Activated T-helper 17 cell treated with anti-CD3 and anti-CD28 coated beads, Interleukin-2, amount 50 U/mL, for 72 hours (primary cell): ENCODE measurements at regions not wholly inside any gene's neighbourhood (a gene's known extent, or its start where the extent isn't known, plus 50 kb on each side); places are given as distances from the start of the nearest gene placed in this dataset.

Experiments used
- ATAC-seq: fragments of 150-1000 bp; cut with Tn5 transposase; replicated peaks from 2 replicates; pipeline ENCODE4 v1.10.0; 2021; ENCODE audit warnings: mild to moderate bottlenecking, moderate library complexity
- H3K27ac Mint-ChIP-seq: one replicate; pipeline ENCODE4 v1.8.0; 2022; ENCODE audit warnings: mixed read lengths
- H3K27me3 Mint-ChIP-seq: one replicate; pipeline ENCODE4 v1.8.0; 2022; ENCODE audit warnings: mixed read lengths
- H3K36me3 Mint-ChIP-seq: one replicate; pipeline ENCODE4 v1.8.0; 2022; ENCODE audit warnings: low read depth, mild to moderate bottlenecking, mixed read lengths
- H3K4me1 Mint-ChIP-seq: one replicate; pipeline ENCODE4 v1.8.0; 2022; ENCODE audit warnings: mixed read lengths
- H3K4me3 Mint-ChIP-seq: one replicate; pipeline ENCODE4 v1.8.0; 2022; ENCODE audit warnings: mild to moderate bottlenecking, mixed read lengths
- H3K9me3 Mint-ChIP-seq: one replicate; pipeline ENCODE4 v1.8.0; 2022; ENCODE audit warnings: mixed read lengths

- H3K27me3 Mint-ChIP-seq = peaks cover 9% of the 10 kb centered on the region
- no peaks in the 10 kb centered on the region for H3K4me1 Mint-ChIP-seq
- no peak overlapping the region for H3K27ac Mint-ChIP-seq
- H3K4me3 Mint-ChIP-seq = no peak overlapping the region
- H3K9me3 Mint-ChIP-seq = no peaks in the 10 kb centered on the region
- H3K36me3 Mint-ChIP-seq = no peaks in the 10 kb centered on the region
- no peak for ATAC-seq
Observed at GRCh38 chr22:47287516-47287915, 525.1 kb downstream of the TBC1D22A start.

DNA sequence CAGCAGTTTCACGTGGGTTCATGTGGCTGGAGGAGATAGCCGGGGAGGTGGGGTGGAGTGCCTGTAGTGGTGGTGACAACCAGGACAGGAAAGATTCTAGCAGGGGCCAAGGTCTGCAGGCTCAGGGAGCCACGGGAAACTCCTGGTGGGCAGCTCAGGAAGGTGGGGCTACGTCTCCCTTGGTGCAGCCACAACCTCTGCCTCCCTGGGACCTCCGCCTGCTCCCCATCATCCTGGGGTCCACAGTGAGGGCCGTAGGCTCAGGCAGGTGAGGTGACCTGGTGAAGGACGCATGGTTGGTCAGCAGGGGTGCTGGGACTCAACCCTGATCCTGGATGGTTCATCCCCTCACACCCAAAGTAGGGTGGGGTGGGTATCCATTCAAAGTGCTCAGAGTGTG, 524.1 kb downstream of the TBC1D22A start:
- no peak overlapping the region for H3K27ac Mint-ChIP-seq
- H3K27me3 Mint-ChIP-seq = peaks cover 9% of the 10 kb centered on the region
- H3K9me3 Mint-ChIP-seq = no peaks in the 10 kb centered on the region
- no peak for ATAC-seq
- no peaks in the 10 kb centered on the region for H3K36me3 Mint-ChIP-seq
- no peaks in the 10 kb centered on the region for H3K4me1 Mint-ChIP-seq
- H3K4me3 Mint-ChIP-seq = no peak overlapping the region

DNA sequence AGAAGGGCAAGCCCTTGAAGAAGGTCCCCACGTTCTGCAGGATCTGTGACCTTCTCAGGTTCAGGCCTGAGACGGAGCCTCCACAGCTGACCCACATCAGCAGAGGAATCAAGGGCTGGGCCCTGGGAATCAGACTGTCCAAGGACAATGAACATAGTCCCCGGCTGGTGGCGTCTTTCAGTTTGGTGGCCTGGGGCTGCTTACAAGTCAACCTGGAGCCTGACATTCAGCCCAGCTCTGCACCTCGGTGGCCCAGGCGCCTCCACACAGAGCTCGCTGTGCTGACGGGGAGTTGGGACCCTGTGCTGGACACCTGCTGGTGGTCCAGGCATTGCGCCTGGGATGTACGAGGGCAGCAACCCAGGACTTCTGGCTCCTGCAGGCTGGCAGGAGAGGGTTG, 523.5 kb downstream of the TBC1D22A start:
- Mint-ChIP-seq H3K27ac (no peak overlapping the region), H3K36me3 (no peaks in the 10 kb centered on the region), H3K27me3 (peaks cover 9% of the 10 kb centered on the region), H3K4me3 (no peak overlapping the region), H3K9me3 (no peaks in the 10 kb centered on the region), H3K4me1 (no peaks in the 10 kb centered on the region)
- no peak for ATAC-seq

DNA sequence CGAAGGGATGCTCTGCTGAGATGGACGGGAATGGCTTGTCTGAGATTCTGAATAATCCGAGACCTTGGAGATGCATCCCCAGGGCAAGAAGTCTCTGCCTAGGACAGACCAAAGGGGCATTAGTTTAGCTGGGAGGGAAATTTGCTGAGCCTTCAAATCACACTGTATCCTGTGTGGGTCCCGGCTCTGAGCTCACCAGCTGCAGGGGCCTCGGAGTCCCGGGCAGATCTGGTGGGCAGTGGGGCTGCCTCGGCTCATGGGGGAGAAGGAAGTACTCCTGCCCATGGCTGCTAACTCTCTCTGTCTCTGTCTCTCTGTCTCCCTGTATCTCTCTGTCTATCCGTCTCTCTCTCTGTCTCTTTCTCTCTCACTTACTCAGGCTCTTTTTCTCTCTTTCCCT, 522.4 kb downstream of the TBC1D22A start:
- Mint-ChIP-seq H3K4me3 (no peak overlapping the region), H3K9me3 (no peaks in the 10 kb centered on the region), H3K4me1 (no peaks in the 10 kb centered on the region), H3K27me3 (peaks cover 9% of the 10 kb centered on the region), H3K36me3 (no peaks in the 10 kb centered on the region), H3K27ac (no peak overlapping the region)
- no peak for ATAC-seq

- Mint-ChIP-seq H3K9me3 (no peaks in the 10 kb centered on the region), H3K27ac (no peak overlapping the region), H3K36me3 (no peaks in the 10 kb centered on the region), H3K4me3 (no peak overlapping the region), H3K27me3 (peaks cover 9% of the 10 kb centered on the region), H3K4me1 (no peaks in the 10 kb centered on the region)
- no peak for ATAC-seq
Observed at GRCh38 chr22:47284360-47284759, 521.9 kb downstream of the TBC1D22A start.

GRCh38 chr22:47283616-47284270, 521.3 kb downstream of the TBC1D22A start:
- Mint-ChIP-seq H3K36me3 (no peaks in the 10 kb centered on the region), H3K4me1 (no peaks in the 10 kb centered on the region), H3K27ac (no peak overlapping the region), H3K9me3 (no peaks in the 10 kb centered on the region), H3K4me3 (no peak overlapping the region), H3K27me3 (peaks cover 9% of the 10 kb centered on the region)
- ATAC-seq = no peak

- no peak overlapping the region for H3K4me3 Mint-ChIP-seq
- ATAC-seq = no peak
Observed at GRCh38 chr22:47282851-47283250, 520.4 kb downstream of the TBC1D22A start.

GRCh38 chr22:47282366-47282765, 519.9 kb downstream of the TBC1D22A start:
- Mint-ChIP-seq H3K4me1 (no peaks in the 10 kb centered on the region), H3K9me3 (no peaks in the 10 kb centered on the region), H3K36me3 (no peaks in the 10 kb centered on the region), H3K4me3 (no peak overlapping the region), H3K27me3 (peaks cover 5% of the 10 kb centered on the region), H3K27ac (no peak overlapping the region)
- no peak for ATAC-seq

More at GRCh38 chr22:47282851-47283250, 520.4 kb downstream of the TBC1D22A start:
- Mint-ChIP-seq H3K27me3 (peaks cover 4% of the 10 kb centered on the region), H3K36me3 (no peaks in the 10 kb centered on the region), H3K4me1 (no peaks in the 10 kb centered on the region), H3K27ac (no peak overlapping the region), H3K9me3 (no peaks in the 10 kb centered on the region)

- H3K27ac Mint-ChIP-seq = no peak overlapping the region
- H3K36me3 Mint-ChIP-seq = no peaks in the 10 kb centered on the region
Observed at GRCh38 chr22:47281126-47282106, 519.0 kb downstream of the TBC1D22A start.

DNA sequence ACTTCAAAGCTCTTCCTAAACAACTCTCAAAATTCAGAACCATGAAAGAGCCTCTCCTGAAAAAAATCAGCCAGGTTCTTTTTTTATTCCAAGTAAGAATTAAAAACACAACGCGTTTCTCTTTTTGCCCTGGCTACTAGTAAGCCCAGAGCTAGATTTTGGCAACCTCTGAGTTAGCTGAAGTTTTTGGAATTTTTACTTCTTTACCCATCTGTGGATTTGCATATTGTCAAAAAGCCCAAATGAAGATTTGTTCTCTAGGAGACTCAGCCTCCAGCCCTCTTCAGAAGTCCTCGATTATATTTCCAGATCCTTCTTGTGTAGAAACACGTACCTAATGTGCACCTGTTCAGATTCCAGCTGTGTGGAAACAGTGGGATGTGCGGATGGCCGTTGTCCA, 517.9 kb downstream of the TBC1D22A start:
- H3K36me3 Mint-ChIP-seq = no peaks in the 10 kb centered on the region
- H3K4me3 Mint-ChIP-seq = no peak overlapping the region
- peaks cover 12% of the 10 kb centered on the region for H3K27me3 Mint-ChIP-seq
- H3K9me3 Mint-ChIP-seq = no peaks in the 10 kb centered on the region
- no peaks in the 10 kb centered on the region for H3K4me1 Mint-ChIP-seq
- no peak for ATAC-seq
- H3K27ac Mint-ChIP-seq = no peak overlapping the region

More at GRCh38 chr22:47281126-47282106, 519.0 kb downstream of the TBC1D22A start:
- peaks cover 8% of the 10 kb centered on the region for H3K27me3 Mint-ChIP-seq
- H3K4me3 Mint-ChIP-seq = no peak overlapping the region
- no peak for ATAC-seq
- H3K4me1 Mint-ChIP-seq = no peaks in the 10 kb centered on the region
- H3K9me3 Mint-ChIP-seq = no peaks in the 10 kb centered on the region

DNA sequence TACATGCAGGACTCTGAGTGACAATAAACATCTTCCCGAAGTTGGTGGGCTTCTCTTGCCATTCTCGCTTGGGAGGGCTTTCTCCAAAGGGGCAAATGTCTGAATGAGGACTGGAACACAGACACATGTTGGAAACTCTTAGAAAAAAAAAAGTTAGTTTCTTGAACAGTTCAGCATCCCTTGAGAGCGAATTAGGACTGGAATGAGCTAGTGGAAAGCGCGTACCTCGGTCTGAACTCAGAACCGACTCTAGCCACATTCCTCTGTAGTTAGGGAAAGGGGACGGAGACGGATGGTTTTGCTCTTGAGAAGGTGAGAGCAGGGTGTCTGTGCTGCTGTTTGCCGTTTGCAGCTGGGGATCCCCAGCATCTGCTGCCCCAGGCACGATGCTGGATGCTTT, 517.3 kb downstream of the TBC1D22A start:
- H3K4me1 Mint-ChIP-seq = no peaks in the 10 kb centered on the region
- H3K27ac Mint-ChIP-seq = no peak overlapping the region
- H3K9me3 Mint-ChIP-seq = no peaks in the 10 kb centered on the region
- no peak overlapping the region for H3K4me3 Mint-ChIP-seq
- ATAC-seq = no peak
- H3K27me3 Mint-ChIP-seq = peaks cover 13% of the 10 kb centered on the region
- no peaks in the 10 kb centered on the region for H3K36me3 Mint-ChIP-seq

DNA sequence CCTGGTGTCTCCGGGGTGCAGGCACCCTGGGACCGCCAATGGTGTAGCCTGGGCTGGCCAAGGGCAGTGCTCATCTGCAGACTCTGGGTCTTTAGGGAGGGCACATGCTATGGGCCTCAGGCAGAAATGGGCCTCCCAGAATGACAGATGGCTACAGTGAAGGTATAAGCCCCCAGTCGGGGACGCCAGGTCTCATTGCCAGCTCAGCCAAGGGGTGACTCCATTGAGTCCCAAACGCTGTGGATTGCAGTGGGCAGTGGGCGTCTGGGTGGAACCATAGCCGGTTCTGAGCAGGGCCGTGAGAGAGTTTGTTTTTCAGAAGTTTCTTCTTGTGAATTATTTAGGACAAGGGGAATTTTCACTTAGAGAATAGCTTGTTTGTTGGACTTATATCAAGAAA, 516.9 kb downstream of the TBC1D22A start:
- Mint-ChIP-seq H3K27ac (no peak overlapping the region), H3K4me1 (no peaks in the 10 kb centered on the region), H3K9me3 (no peaks in the 10 kb centered on the region), H3K27me3 (peaks cover 16% of the 10 kb centered on the region), H3K4me3 (no peak overlapping the region), H3K36me3 (no peaks in the 10 kb centered on the region)
- ATAC-seq = no peak

- Mint-ChIP-seq H3K27ac (no peak overlapping the region), H3K36me3 (no peaks in the 10 kb centered on the region), H3K9me3 (no peaks in the 10 kb centered on the region), H3K4me3 (no peak overlapping the region), H3K27me3 (peaks cover 16% of the 10 kb centered on the region), H3K4me1 (no peaks in the 10 kb centered on the region)
- no peak for ATAC-seq
Observed at GRCh38 chr22:47278655-47279054, 516.2 kb downstream of the TBC1D22A start.

- no peak overlapping the region for H3K4me3 Mint-ChIP-seq
- no peaks in the 10 kb centered on the region for H3K4me1 Mint-ChIP-seq
- no peaks in the 10 kb centered on the region for H3K36me3 Mint-ChIP-seq
- ATAC-seq = no peak
- no peaks in the 10 kb centered on the region for H3K9me3 Mint-ChIP-seq
- no peak overlapping the region for H3K27ac Mint-ChIP-seq
- H3K27me3 Mint-ChIP-seq = peaks cover 16% of the 10 kb centered on the region
Observed at GRCh38 chr22:47277531-47277930, 515.1 kb downstream of the TBC1D22A start.

- no peaks in the 10 kb centered on the region for H3K36me3 Mint-ChIP-seq
- H3K4me1 Mint-ChIP-seq = no peaks in the 10 kb centered on the region
- H3K27ac Mint-ChIP-seq = no peak overlapping the region
- H3K27me3 Mint-ChIP-seq = peaks cover 16% of the 10 kb centered on the region
- no peaks in the 10 kb centered on the region for H3K9me3 Mint-ChIP-seq
- no peak for ATAC-seq
- H3K4me3 Mint-ChIP-seq = no peak overlapping the region
Observed at GRCh38 chr22:47276991-47277390, 514.5 kb downstream of the TBC1D22A start.
